Prostate gland (tissue), 2 donors: ENCODE measurements at regions not wholly inside any gene's neighbourhood (a gene's known extent, or its start where the extent isn't known, plus 50 kb on each side); places are given as distances from the start of the nearest gene placed in this dataset.

Experiments used
- POLR2A ChIP-seq: fragments of 450-650 bp; IDR thresholded peaks from one replicate; pipeline ENCODE4 v1.6.1; 2016; ENCODE audit warnings: antibody characterized with exemption, mild to moderate bottlenecking
- POLR2AphosphoS5 ChIP-seq: sonication (generic); formaldehyde crosslinking; IDR thresholded peaks from one replicate; pipeline ENCODE4 v1.6.1; 2017; ENCODE audit warnings: antibody characterized with exemption
- TF ChIP-seq, protein P1 (sequence below), 4 experiments: fragments of 200-600 bp in 2 of 4; fragments of 450-650 bp in 2 of 4; sonication (generic) in 2 of 4; IDR thresholded peaks; 1 replicate in 3 of 4; 2 replicates in 1 of 4; pipeline ENCODE4 v1.5.1; 2016 to 2019; ENCODE audit warnings: antibody characterized with exemption in 4 of 4, mild to moderate bottlenecking in 2 of 4, moderate library complexity in 2 of 4

GRCh38 chr3:8353364-8353763 lies 148.3 kb upstream of the LMCD1 start:
- TF ChIP-seq POLR2AphosphoS5 = no peak
- TF ChIP-seq, protein P1, sequence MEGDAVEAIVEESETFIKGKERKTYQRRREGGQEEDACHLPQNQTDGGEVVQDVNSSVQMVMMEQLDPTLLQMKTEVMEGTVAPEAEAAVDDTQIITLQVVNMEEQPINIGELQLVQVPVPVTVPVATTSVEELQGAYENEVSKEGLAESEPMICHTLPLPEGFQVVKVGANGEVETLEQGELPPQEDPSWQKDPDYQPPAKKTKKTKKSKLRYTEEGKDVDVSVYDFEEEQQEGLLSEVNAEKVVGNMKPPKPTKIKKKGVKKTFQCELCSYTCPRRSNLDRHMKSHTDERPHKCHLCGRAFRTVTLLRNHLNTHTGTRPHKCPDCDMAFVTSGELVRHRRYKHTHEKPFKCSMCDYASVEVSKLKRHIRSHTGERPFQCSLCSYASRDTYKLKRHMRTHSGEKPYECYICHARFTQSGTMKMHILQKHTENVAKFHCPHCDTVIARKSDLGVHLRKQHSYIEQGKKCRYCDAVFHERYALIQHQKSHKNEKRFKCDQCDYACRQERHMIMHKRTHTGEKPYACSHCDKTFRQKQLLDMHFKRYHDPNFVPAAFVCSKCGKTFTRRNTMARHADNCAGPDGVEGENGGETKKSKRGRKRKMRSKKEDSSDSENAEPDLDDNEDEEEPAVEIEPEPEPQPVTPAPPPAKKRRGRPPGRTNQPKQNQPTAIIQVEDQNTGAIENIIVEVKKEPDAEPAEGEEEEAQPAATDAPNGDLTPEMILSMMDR (IDR thresholded peaks at IDR 0.05) = no peak
- no peak for TF ChIP-seq POLR2A
